Activated CD4-positive, alpha-beta T cell treated with anti-CD3 and anti-CD28 coated beads, Interleukin-2, amount 10 ng/mL, durations not matched to agents 7 days and 5 days (primary cell): ENCODE measurements at regions not wholly inside any gene's neighbourhood (a gene's known extent, or its start where the extent isn't known, plus 50 kb on each side); places are given as distances from the start of the nearest gene placed in this dataset.

ENCODE experiments used
- CTCF ChIA-PET: fragments of 350-600 bp; sonication (Branson Sonifier 250); formaldehyde crosslinking; loops from one replicate; lab custom pipeline; 2021; ENCODE audit warnings: antibody characterized with exemption; lab: Charles Lee
- POLR2A ChIA-PET: fragments of 350-600 bp; sonication (Branson Sonifier 250); formaldehyde crosslinking; loops from one replicate; lab custom pipeline; 2021; ENCODE audit warnings: antibody characterized with exemption; lab: Charles Lee
- DNase-seq: peaks from one replicate; pipeline ENCODE4 v3.0.0-alpha.2; 2020
- H3K27ac Mint-ChIP-seq: one replicate; pipeline ENCODE4 v1.8.0; 2021; ENCODE audit warnings: mild to moderate bottlenecking, moderate library complexity, mixed read lengths
- H3K27me3 Mint-ChIP-seq: one replicate; pipeline ENCODE4 v1.8.0; 2021; ENCODE audit warnings: mixed read lengths
- H3K36me3 Mint-ChIP-seq: one replicate; pipeline ENCODE4 v1.8.0; 2021; ENCODE audit warnings: low read depth, mixed read lengths
- H3K4me1 Mint-ChIP-seq: one replicate; pipeline ENCODE4 v1.8.0; 2021; ENCODE audit warnings: mixed read lengths
- H3K4me3 Mint-ChIP-seq: one replicate; pipeline ENCODE4 v1.8.0; 2021; ENCODE audit warnings: mild to moderate bottlenecking, moderate library complexity, mixed read lengths
- H3K9me3 Mint-ChIP-seq: one replicate; pipeline ENCODE4 v1.8.0; 2021; ENCODE audit warnings: mixed read lengths

- no peak for DNase-seq
- ChIA-PET CTCF (no interaction called here), POLR2A (no interaction called here)
- Mint-ChIP-seq H3K4me1 (no peaks in the 10 kb centered on the region), H3K27ac (no peak overlapping the region), H3K27me3 (no peaks in the 10 kb centered on the region), H3K9me3 (no peaks in the 10 kb centered on the region), H3K4me3 (no peak overlapping the region), H3K36me3 (no peaks in the 10 kb centered on the region)
Measured at GRCh38 chr14:42407153-42407552, 800.5 kb downstream of the LRFN5 start.

GRCh38 chr14:42391146-42391834 lies 784.6 kb downstream of the LRFN5 start:
- no peak overlapping the region for H3K27ac Mint-ChIP-seq
- no peaks in the 10 kb centered on the region for H3K4me1 Mint-ChIP-seq
- ChIA-PET POLR2A (no interaction called here), CTCF (no interaction called here)
- no peaks in the 10 kb centered on the region for H3K9me3 Mint-ChIP-seq
- H3K36me3 Mint-ChIP-seq = no peaks in the 10 kb centered on the region
- DNase-seq = no peak
- H3K4me3 Mint-ChIP-seq = no peak overlapping the region
- H3K27me3 Mint-ChIP-seq = no peaks in the 10 kb centered on the region

GRCh38 chr14:42378880-42379279 lies 772.2 kb downstream of the LRFN5 start:
- Mint-ChIP-seq H3K36me3 (no peaks in the 10 kb centered on the region), H3K9me3 (no peaks in the 10 kb centered on the region), H3K4me3 (no peak overlapping the region), H3K4me1 (no peaks in the 10 kb centered on the region), H3K27ac (no peak overlapping the region), H3K27me3 (no peaks in the 10 kb centered on the region)
- DNase-seq = no peak
- ChIA-PET POLR2A (no interaction called here), CTCF (no interaction called here)

GRCh38 chr14:42378274-42378673 lies 771.6 kb downstream of the LRFN5 start:
- H3K4me3 Mint-ChIP-seq = no peak overlapping the region
- POLR2A ChIA-PET = no interaction called here
- CTCF ChIA-PET = no interaction called here

GRCh38 chr14:42374332-42374731 lies 767.7 kb downstream of the LRFN5 start:
- H3K27me3 Mint-ChIP-seq = no peaks in the 10 kb centered on the region
- no peak for DNase-seq
- H3K27ac Mint-ChIP-seq = no peak overlapping the region
- H3K36me3 Mint-ChIP-seq = no peaks in the 10 kb centered on the region
- no peak overlapping the region for H3K4me3 Mint-ChIP-seq
- H3K9me3 Mint-ChIP-seq = peaks cover 2% of the 10 kb centered on the region
- ChIA-PET POLR2A (no interaction called here), CTCF (interaction anchor here (0.6 kb wide), 1 partner anchor 388 kb away, joined by 3 read pairs; no protein-coding TSS in a partner anchor)
- no peaks in the 10 kb centered on the region for H3K4me1 Mint-ChIP-seq

More at GRCh38 chr14:42378274-42378673, 771.6 kb downstream of the LRFN5 start:
- no peaks in the 10 kb centered on the region for H3K4me1 Mint-ChIP-seq
- H3K27ac Mint-ChIP-seq = no peak overlapping the region
- no peak for DNase-seq
- H3K27me3 Mint-ChIP-seq = no peaks in the 10 kb centered on the region
- H3K36me3 Mint-ChIP-seq = no peaks in the 10 kb centered on the region
- no peaks in the 10 kb centered on the region for H3K9me3 Mint-ChIP-seq

- Mint-ChIP-seq H3K27me3 (no peaks in the 10 kb centered on the region), H3K9me3 (peaks cover 2% of the 10 kb centered on the region), H3K4me1 (no peaks in the 10 kb centered on the region), H3K27ac (no peak overlapping the region), H3K4me3 (no peak overlapping the region), H3K36me3 (no peaks in the 10 kb centered on the region)
- no peak for DNase-seq
- CTCF ChIA-PET = no interaction called here
- POLR2A ChIA-PET = no interaction called here
Measured at GRCh38 chr14:42370056-42370455, 763.4 kb downstream of the LRFN5 start.

- ChIA-PET POLR2A (no interaction called here), CTCF (no interaction called here)
- H3K27ac Mint-ChIP-seq = no peak overlapping the region
- DNase-seq = no peak
- H3K36me3 Mint-ChIP-seq = no peaks in the 10 kb centered on the region
- H3K9me3 Mint-ChIP-seq = peaks cover 2% of the 10 kb centered on the region
- no peaks in the 10 kb centered on the region for H3K4me1 Mint-ChIP-seq
- no peaks in the 10 kb centered on the region for H3K27me3 Mint-ChIP-seq
- H3K4me3 Mint-ChIP-seq = no peak overlapping the region
Measured at GRCh38 chr14:42368234-42368633, 761.6 kb downstream of the LRFN5 start.

- H3K4me3 Mint-ChIP-seq = no peak overlapping the region
- ChIA-PET POLR2A (no interaction called here), CTCF (no interaction called here)
- peaks cover 5% of the 10 kb centered on the region for H3K9me3 Mint-ChIP-seq
- H3K4me1 Mint-ChIP-seq = no peaks in the 10 kb centered on the region
- no peaks in the 10 kb centered on the region for H3K27me3 Mint-ChIP-seq
- DNase-seq = no peak
- H3K36me3 Mint-ChIP-seq = no peaks in the 10 kb centered on the region
- no peak overlapping the region for H3K27ac Mint-ChIP-seq
Measured at GRCh38 chr14:42353315-42353714, 746.6 kb downstream of the LRFN5 start.

GRCh38 chr14:42335918-42336317 lies 729.2 kb downstream of the LRFN5 start:
- H3K27me3 Mint-ChIP-seq = no peaks in the 10 kb centered on the region
- peaks cover 5% of the 10 kb centered on the region for H3K9me3 Mint-ChIP-seq
- no peak overlapping the region for H3K4me3 Mint-ChIP-seq
- CTCF ChIA-PET = no interaction called here
- no peak overlapping the region for H3K27ac Mint-ChIP-seq
- no peaks in the 10 kb centered on the region for H3K4me1 Mint-ChIP-seq
- POLR2A ChIA-PET = no interaction called here
- H3K36me3 Mint-ChIP-seq = no peaks in the 10 kb centered on the region
- no peak for DNase-seq

- CTCF ChIA-PET = no interaction called here
- Mint-ChIP-seq H3K27ac (no peak overlapping the region), H3K4me1 (no peaks in the 10 kb centered on the region), H3K36me3 (no peaks in the 10 kb centered on the region), H3K27me3 (no peaks in the 10 kb centered on the region), H3K9me3 (peaks cover 5% of the 10 kb centered on the region), H3K4me3 (no peak overlapping the region)
- POLR2A ChIA-PET = no interaction called here
- DNase-seq = no peak
Measured at GRCh38 chr14:42334931-42335330, 728.3 kb downstream of the LRFN5 start.

GRCh38 chr14:42323426-42323825 lies 716.8 kb downstream of the LRFN5 start:
- Mint-ChIP-seq H3K9me3 (peaks cover 18% of the 10 kb centered on the region), H3K27ac (no peak overlapping the region)

GRCh38 chr14:42322531-42323284 lies 716.0 kb downstream of the LRFN5 start:
- CTCF ChIA-PET = no interaction called here

More at GRCh38 chr14:42323426-42323825, 716.8 kb downstream of the LRFN5 start:
- no peaks in the 10 kb centered on the region for H3K27me3 Mint-ChIP-seq
- ChIA-PET POLR2A (no interaction called here), CTCF (no interaction called here)
- H3K4me1 Mint-ChIP-seq = no peaks in the 10 kb centered on the region
- DNase-seq = no peak
- H3K4me3 Mint-ChIP-seq = no peak overlapping the region
- H3K36me3 Mint-ChIP-seq = no peaks in the 10 kb centered on the region

GRCh38 chr14:42319996-42320395 lies 713.3 kb downstream of the LRFN5 start:
- Mint-ChIP-seq H3K27ac (no peak overlapping the region), H3K4me3 (no peak overlapping the region), H3K9me3 (peaks cover 15% of the 10 kb centered on the region), H3K36me3 (no peaks in the 10 kb centered on the region), H3K4me1 (no peaks in the 10 kb centered on the region), H3K27me3 (no peaks in the 10 kb centered on the region)
- CTCF ChIA-PET = no interaction called here
- DNase-seq = no peak
- POLR2A ChIA-PET = no interaction called here

More at GRCh38 chr14:42322531-42323284, 716.0 kb downstream of the LRFN5 start:
- POLR2A ChIA-PET = no interaction called here
- H3K27me3 Mint-ChIP-seq = no peaks in the 10 kb centered on the region
- DNase-seq = no peak
- H3K27ac Mint-ChIP-seq = no peak overlapping the region
- H3K9me3 Mint-ChIP-seq = peaks cover 18% of the 10 kb centered on the region
- no peaks in the 10 kb centered on the region for H3K36me3 Mint-ChIP-seq
- H3K4me3 Mint-ChIP-seq = no peak overlapping the region
- H3K4me1 Mint-ChIP-seq = no peaks in the 10 kb centered on the region
